Neuronal stem cell (in vitro differentiated cells): ENCODE measurements at regions not wholly inside any gene's neighbourhood (a gene's known extent, or its start where the extent isn't known, plus 50 kb on each side); places are given as distances from the start of the nearest gene placed in this dataset.
"Not testable (repeated sequence)": the region's sequence is repeated elsewhere in the genome, so short reads cannot be mapped to it uniquely, and the experiment has no call there.

Experiments
- DNase-seq: peaks from one replicate; pipeline ENCODE4 v3.0.0-alpha.2; 2013; ENCODE audit warnings: low spot score
- H2AFZ ChIP-seq: one replicate; pipeline ENCODE4 v1.6.1; 2013; ENCODE audit warnings: mild to moderate bottlenecking, low read length, inconsistent platforms
- H2AK5ac ChIP-seq: 2 replicates; pipeline ENCODE4 v1.6.1; 2013; ENCODE audit warnings: low read depth, mild to moderate bottlenecking, inconsistent platforms, low read length, moderate library complexity, mixed read lengths
- H2BK120ac ChIP-seq: 2 replicates; pipeline ENCODE4 v1.6.1; 2013; ENCODE audit warnings: low read depth, mild to moderate bottlenecking, inconsistent platforms, low read length, moderate library complexity, mixed read lengths
- H2BK12ac ChIP-seq: one replicate; pipeline ENCODE4 v1.6.1; 2013; ENCODE audit warnings: low read length, inconsistent platforms
- H2BK15ac ChIP-seq: 2 replicates; pipeline ENCODE4 v1.6.1; 2013; ENCODE audit warnings: mild to moderate bottlenecking, low read length, inconsistent platforms, mixed read lengths
- H2BK5ac ChIP-seq: one replicate; pipeline ENCODE4 v1.6.1; 2013; ENCODE audit warnings: inconsistent platforms, mild to moderate bottlenecking, low read length, moderate library complexity
- H3K14ac ChIP-seq: one replicate; pipeline ENCODE4 v1.6.1; 2013; ENCODE audit warnings: low read length, inconsistent platforms
- H3K18ac ChIP-seq: 2 replicates; pipeline ENCODE4 v1.6.1; 2013; ENCODE audit warnings: low read length, inconsistent platforms
- H3K23ac ChIP-seq: 2 replicates; pipeline ENCODE4 v1.6.1; 2013; ENCODE audit warnings: low read depth, mild to moderate bottlenecking, mixed read lengths, low read length, inconsistent platforms; ENCODE audit not compliant: poor library complexity
- H3K27ac ChIP-seq: replicated peaks from 3 replicates; pipeline ENCODE4 v1.5.1; 2013; ENCODE audit warnings: low read length, inconsistent platforms
- H3K27me3 ChIP-seq, 3 experiments: 2 replicates each; pipeline ENCODE4 v1.6.1; 2013; ENCODE audit warnings: low read length in 3 of 3, mild to moderate bottlenecking in 2 of 3, inconsistent platforms in 1 of 3, low read depth in 1 of 3, mixed read lengths in 1 of 3, moderate library complexity in 1 of 3; ENCODE audit not compliant: control insufficient read depth in 3 of 3, insufficient read depth in 3 of 3
- H3K36me3 ChIP-seq, 2 donors: replicated peaks in 1 of 2; 2 replicates each; pipeline ENCODE4 v1.6.1; 2013; ENCODE audit warnings: low read length in 2 of 2; ENCODE audit not compliant: control insufficient read depth in 2 of 2, insufficient read depth in 2 of 2
- H3K4ac ChIP-seq: 2 replicates; pipeline ENCODE4 v1.6.1; 2013; ENCODE audit warnings: inconsistent platforms, mild to moderate bottlenecking, low read length, moderate library complexity
- H3K4me1 ChIP-seq, 2 donors: 1 replicate in 1 of 2; 2 replicates in 1 of 2; pipeline ENCODE4 v1.6.1; 2013; ENCODE audit warnings: low read length in 2 of 2, low read depth in 1 of 2; ENCODE audit not compliant: control insufficient read depth in 2 of 2, insufficient read depth in 1 of 2
- H3K4me2 ChIP-seq: one replicate; pipeline ENCODE4 v1.6.1; 2013; ENCODE audit warnings: mild to moderate bottlenecking, low read length, inconsistent platforms; ENCODE audit not compliant: insufficient read depth, poor library complexity, severe bottlenecking
- H3K4me3 ChIP-seq, 2 donors: 2 replicates each; pipeline ENCODE4 v1.5.1; 2013; ENCODE audit warnings: low read length in 2 of 2, mild to moderate bottlenecking in 2 of 2, inconsistent platforms in 1 of 2, moderate library complexity in 1 of 2
- H3K79me1 ChIP-seq: one replicate; pipeline ENCODE4 v1.6.1; 2013; ENCODE audit warnings: low read depth, mild to moderate bottlenecking, inconsistent platforms, low read length, moderate library complexity
- H3K9ac ChIP-seq: one replicate; pipeline ENCODE4 v1.6.1; 2013; ENCODE audit warnings: mild to moderate bottlenecking, low read depth, low read length, inconsistent platforms; ENCODE audit not compliant: poor library complexity
- H3K9me3 ChIP-seq, 2 donors: replicated peaks in 1 of 2; 2 replicates each; pipeline versions ENCODE3 to v1.6.1; 2013; ENCODE audit warnings: low read length in 2 of 2, mild to moderate bottlenecking in 2 of 2, inconsistent platforms in 1 of 2, low read depth in 1 of 2, mixed read lengths in 1 of 2, moderate library complexity in 1 of 2; ENCODE audit not compliant: control insufficient read depth in 2 of 2, insufficient read depth in 1 of 2
- H4K8ac ChIP-seq: one replicate; pipeline ENCODE4 v1.6.1; 2013; ENCODE audit warnings: low read depth, mild to moderate bottlenecking, inconsistent platforms, low read length, moderate library complexity
- H4K91ac ChIP-seq: one replicate; pipeline ENCODE4 v1.6.1; 2013; ENCODE audit warnings: low read length, low read depth, mild to moderate bottlenecking, inconsistent platforms; ENCODE audit not compliant: poor library complexity
- WGBS, 2 donors: extraction: QIAGEN DNeasy Blood & Tissue Kit; methylation state at CpG; one replicate each; pipeline ENCODE4 v1.1.7; 2013; ENCODE audit warnings: missing lambda C conversion rate in 2 of 2, mixed read lengths in 1 of 2; ENCODE audit not compliant: insufficient read length in 2 of 2, insufficient replicate concordance in 1 of 2; ENCODE audit errors: extremely low coverage in 2 of 2; 5-methylcytosine and 5-hydroxymethylcytosine counted together

DNA sequence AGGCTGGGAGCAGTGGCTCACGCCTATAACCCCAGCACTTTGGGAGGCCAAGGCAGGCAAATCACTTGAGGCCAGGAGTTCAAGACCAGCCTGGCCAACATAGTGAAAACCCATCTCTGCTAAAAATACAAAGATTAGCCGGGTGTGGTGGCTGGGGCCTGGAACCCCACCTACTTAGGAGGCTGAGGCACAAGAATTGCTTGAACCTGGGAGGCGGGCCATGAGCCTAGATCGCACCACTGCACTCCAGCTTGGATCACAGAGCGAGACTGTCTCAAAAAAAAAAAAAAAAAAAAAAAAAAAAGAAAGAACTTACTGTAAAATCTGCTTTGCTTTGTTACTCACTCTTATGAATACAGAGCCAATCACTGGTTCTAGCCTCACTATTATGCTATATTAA is 166.4 kb upstream of the TMCC3 start:
- H3K4me3 ChIP-seq, H3K27ac ChIP-seq, H2BK12ac ChIP-seq, H3K79me1 ChIP-seq, H2BK5ac ChIP-seq, H2BK15ac ChIP-seq, H3K27me3 ChIP-seq, H3K14ac ChIP-seq, H2BK120ac ChIP-seq, H3K9ac ChIP-seq, H3K36me3 ChIP-seq, H4K8ac ChIP-seq, H3K18ac ChIP-seq, H3K4me2 ChIP-seq, DNase-seq, H3K4me1 ChIP-seq, H2AFZ ChIP-seq, H3K23ac ChIP-seq, H4K91ac ChIP-seq, H3K4ac ChIP-seq, H2AK5ac ChIP-seq: not testable (repeated sequence)
- peaks cover 3 to 21% of the 10 kb centered on the region in 2 donors for H3K9me3 ChIP-seq
- WGBS, 2 donors: no CpG with 5 or more reads among the region's 5 CpGs

DNA sequence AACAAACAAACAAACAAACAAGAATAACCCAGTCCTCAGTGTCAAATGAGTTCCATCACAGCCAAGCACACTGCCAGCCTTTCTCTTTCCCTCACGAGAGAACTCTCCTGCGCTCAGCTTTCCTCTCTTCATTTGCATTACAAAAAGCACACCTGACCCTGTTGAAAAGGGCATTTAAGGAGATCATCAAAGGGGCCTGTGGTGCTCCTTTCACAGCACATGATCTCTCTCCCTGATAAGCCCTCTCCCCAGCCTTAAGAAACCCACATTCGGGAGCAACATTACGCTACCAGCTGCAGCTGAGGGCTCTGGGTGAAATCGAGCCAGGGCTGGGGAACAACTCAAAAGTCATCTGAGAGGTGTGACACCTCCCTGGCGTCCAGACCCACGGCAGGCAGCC is 165.6 kb upstream of the TMCC3 start:
- Histone ChIP-seq H3K27ac (no peak overlapping the region), H3K23ac (no peak overlapping the region), H3K36me3 (no peaks in the 10 kb centered on the region), H3K14ac (no peak overlapping the region), H3K79me1 (no peaks in the 10 kb centered on the region), H3K18ac (no peak overlapping the region), H3K9ac (no peak overlapping the region), H4K91ac (no peak overlapping the region), H2AK5ac (no peak overlapping the region), H2AFZ (no peak overlapping the region), H2BK12ac (no peak overlapping the region), H3K4me2 (no peak overlapping the region), H3K4me1 (peaks cover 5 to 6% of the 10 kb centered on the region in 2 donors), H2BK15ac (no peak overlapping the region), H2BK120ac (no peak overlapping the region), H3K4ac (no peak overlapping the region), H3K4me3 (no peak overlapping the region), H3K27me3 (no peaks in the 10 kb centered on the region), H2BK5ac (no peak overlapping the region), H4K8ac (no peak overlapping the region), H3K9me3 (peaks cover 3 to 21% of the 10 kb centered on the region in 2 donors)
- no CpG with 5 or more reads among the region's 7 CpGs for WGBS, 2 donors
- peak; percentile 48 for DNase-seq

- no peak overlapping the region for H3K23ac ChIP-seq
- H2BK5ac ChIP-seq: no peak overlapping the region
- peaks cover 5 to 6% of the 10 kb centered on the region in 2 donors for H3K4me1 ChIP-seq
- no peaks in the 10 kb centered on the region for H3K36me3 ChIP-seq
- no CpG with 5 or more reads among the region's 2 CpGs for WGBS, 2 donors
- H3K4me3 ChIP-seq: no peak overlapping the region
- H2BK12ac ChIP-seq: no peak overlapping the region
- H2BK15ac ChIP-seq: no peak overlapping the region
- DNase-seq: no peak
- no peak overlapping the region for H2BK120ac ChIP-seq
- no peak overlapping the region for H3K4ac ChIP-seq
- no peaks in the 10 kb centered on the region for H3K79me1 ChIP-seq
- H3K4me2 ChIP-seq: no peak overlapping the region
- H3K14ac ChIP-seq: no peak overlapping the region
- no peak overlapping the region for H4K91ac ChIP-seq
- no peak overlapping the region for H4K8ac ChIP-seq
- H3K27me3 ChIP-seq: no peaks in the 10 kb centered on the region
- no peak overlapping the region for H3K9ac ChIP-seq
- H3K9me3 ChIP-seq: peaks cover 3 to 21% of the 10 kb centered on the region in 2 donors
- H2AFZ ChIP-seq: no peak overlapping the region
- H3K18ac ChIP-seq: no peak overlapping the region
- no peak overlapping the region for H3K27ac ChIP-seq
- no peak overlapping the region for H2AK5ac ChIP-seq
Observed at GRCh38 chr12:94815450-94815849, 165.1 kb upstream of the TMCC3 start.

DNA sequence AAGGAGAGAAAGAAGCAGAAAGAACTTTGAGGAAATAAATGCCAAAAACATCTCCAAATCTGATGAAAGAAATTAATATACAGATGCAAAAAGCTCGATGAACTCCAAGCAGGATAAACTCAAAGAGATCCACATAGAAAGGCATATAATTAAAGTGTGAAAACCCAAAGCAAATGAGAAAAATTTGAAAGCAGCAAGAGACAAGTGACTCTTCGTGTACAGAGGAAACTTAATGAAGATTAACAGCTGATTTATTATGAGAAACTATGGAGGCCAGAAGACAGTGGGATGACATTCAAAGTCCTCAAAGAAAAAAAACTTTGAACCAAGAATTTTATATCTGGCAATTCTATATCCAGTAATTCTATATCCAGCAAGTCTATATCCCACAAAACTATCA is 163.0 kb upstream of the TMCC3 start:
- Histone ChIP-seq H2AK5ac (no peak overlapping the region), H3K4me2 (no peak overlapping the region), H3K4me1 (peaks cover 5 to 6% of the 10 kb centered on the region in 2 donors), H4K8ac (no peak overlapping the region), H2BK15ac (no peak overlapping the region), H4K91ac (no peak overlapping the region), H3K14ac (no peak overlapping the region), H3K4ac (no peak overlapping the region), H3K9ac (no peak overlapping the region), H3K27me3 (no peaks in the 10 kb centered on the region), H3K18ac (no peak overlapping the region), H3K79me1 (no peaks in the 10 kb centered on the region), H3K4me3 (no peak overlapping the region), H2AFZ (no peak overlapping the region), H3K9me3 (peaks cover 3 to 21% of the 10 kb centered on the region in 2 donors), H2BK120ac (no peak overlapping the region), H3K36me3 (no peaks in the 10 kb centered on the region), H3K23ac (no peak overlapping the region), H2BK5ac (no peak overlapping the region), H3K27ac (no peak overlapping the region), H2BK12ac (no peak overlapping the region)
- no CpG with 5 or more reads among the region's 2 CpGs for WGBS, 2 donors
- DNase-seq: no peak
